Type B pancreatic cell (in vitro differentiated cells): ENCODE measurements at regions not wholly inside any gene's neighbourhood (a gene's known extent, or its start where the extent isn't known, plus 50 kb on each side); places are given as distances from the start of the nearest gene placed in this dataset.

Experiments
- DNase-seq: peaks from one replicate; pipeline ENCODE4 v3.0.0; 2021; ENCODE audit warnings: mixed read lengths; ENCODE audit not compliant: unreplicated experiment; ENCODE audit errors: extremely low spot score
- H3K27ac Mint-ChIP-seq: 2 replicates; pipeline ENCODE4 v1.8.0; 2021; ENCODE audit warnings: mild to moderate bottlenecking, mixed read lengths
- H3K27me3 Mint-ChIP-seq: 2 replicates; pipeline ENCODE4 v1.8.0; 2021; ENCODE audit warnings: mixed read lengths
- H3K36me3 Mint-ChIP-seq: 2 replicates; pipeline ENCODE4 v1.8.0; 2021; ENCODE audit warnings: mixed read lengths
- H3K4me1 Mint-ChIP-seq: one replicate; pipeline ENCODE4 v1.8.0; 2021; ENCODE audit warnings: mixed read lengths; ENCODE audit not compliant: unreplicated experiment
- H3K4me3 Mint-ChIP-seq: 2 replicates; pipeline ENCODE4 v1.8.0; 2021; ENCODE audit warnings: mild to moderate bottlenecking, mixed read lengths
- H3K9me3 Mint-ChIP-seq: 2 replicates; pipeline ENCODE4 v1.8.0; 2021; ENCODE audit warnings: mixed read lengths
- CTCF ChIP-seq: fragments of 200-600 bp; sonication (generic); conservative IDR thresholded peaks from 2 replicates; pipeline ENCODE4 v1.5.0; 2021; ENCODE audit warnings: antibody characterized with exemption, mild to moderate bottlenecking

- Mint-ChIP-seq H3K4me3 (no peak overlapping the region), H3K27ac (no peak overlapping the region), H3K9me3 (peaks cover 9% of the 10 kb centered on the region), H3K4me1 (no peaks in the 10 kb centered on the region), H3K36me3 (no peaks in the 10 kb centered on the region), H3K27me3 (no peaks in the 10 kb centered on the region)
- no peak for TF ChIP-seq CTCF
- DNase-seq, result no peak
Observed at GRCh38 chr7:110186334-110186733, 904.6 kb upstream of the LRRN3 start.

- Mint-ChIP-seq H3K27me3 (no peaks in the 10 kb centered on the region), H3K9me3 (peaks cover 9% of the 10 kb centered on the region), H3K27ac (no peak overlapping the region), H3K36me3 (no peaks in the 10 kb centered on the region), H3K4me1 (no peaks in the 10 kb centered on the region), H3K4me3 (no peak overlapping the region)
- TF ChIP-seq CTCF, result no peak
- no peak for DNase-seq
Observed at GRCh38 chr7:110187877-110188554, 902.9 kb upstream of the LRRN3 start.

- H3K9me3 Mint-ChIP-seq, result no peaks in the 10 kb centered on the region
Observed at GRCh38 chr7:110204527-110204926, 886.4 kb upstream of the LRRN3 start.

GRCh38 chr7:110205899-110206298 lies 885.0 kb upstream of the LRRN3 start:
- no peaks in the 10 kb centered on the region for H3K27me3 Mint-ChIP-seq
- no peak overlapping the region for H3K4me3 Mint-ChIP-seq
- peaks cover 5% of the 10 kb centered on the region for H3K4me1 Mint-ChIP-seq
- no peaks in the 10 kb centered on the region for H3K36me3 Mint-ChIP-seq
- no peak for TF ChIP-seq CTCF
- no peaks in the 10 kb centered on the region for H3K9me3 Mint-ChIP-seq
- no peak overlapping the region for H3K27ac Mint-ChIP-seq
- DNase-seq, result no peak

More at GRCh38 chr7:110204527-110204926, 886.4 kb upstream of the LRRN3 start:
- Mint-ChIP-seq H3K27me3 (no peaks in the 10 kb centered on the region), H3K4me3 (no peak overlapping the region), H3K4me1 (peaks cover 5% of the 10 kb centered on the region), H3K36me3 (no peaks in the 10 kb centered on the region), H3K27ac (no peak overlapping the region)
- DNase-seq, result no peak
- TF ChIP-seq CTCF, result peak; percentile 29

GRCh38 chr7:110209884-110210283 lies 881.0 kb upstream of the LRRN3 start:
- Mint-ChIP-seq H3K27ac (no peak overlapping the region), H3K27me3 (no peaks in the 10 kb centered on the region), H3K4me3 (no peak overlapping the region), H3K36me3 (no peaks in the 10 kb centered on the region), H3K9me3 (peaks cover 13% of the 10 kb centered on the region), H3K4me1 (peaks cover 5% of the 10 kb centered on the region)
- TF ChIP-seq CTCF, result no peak
- DNase-seq, result no peak
